ENCODE measurements at regions not wholly inside any gene's neighbourhood (a gene's known extent, or its start where the extent isn't known, plus 50 kb on each side); places are given as distances from the start of the nearest gene placed in this dataset.

- TF ChIP-seq, protein P1, sequence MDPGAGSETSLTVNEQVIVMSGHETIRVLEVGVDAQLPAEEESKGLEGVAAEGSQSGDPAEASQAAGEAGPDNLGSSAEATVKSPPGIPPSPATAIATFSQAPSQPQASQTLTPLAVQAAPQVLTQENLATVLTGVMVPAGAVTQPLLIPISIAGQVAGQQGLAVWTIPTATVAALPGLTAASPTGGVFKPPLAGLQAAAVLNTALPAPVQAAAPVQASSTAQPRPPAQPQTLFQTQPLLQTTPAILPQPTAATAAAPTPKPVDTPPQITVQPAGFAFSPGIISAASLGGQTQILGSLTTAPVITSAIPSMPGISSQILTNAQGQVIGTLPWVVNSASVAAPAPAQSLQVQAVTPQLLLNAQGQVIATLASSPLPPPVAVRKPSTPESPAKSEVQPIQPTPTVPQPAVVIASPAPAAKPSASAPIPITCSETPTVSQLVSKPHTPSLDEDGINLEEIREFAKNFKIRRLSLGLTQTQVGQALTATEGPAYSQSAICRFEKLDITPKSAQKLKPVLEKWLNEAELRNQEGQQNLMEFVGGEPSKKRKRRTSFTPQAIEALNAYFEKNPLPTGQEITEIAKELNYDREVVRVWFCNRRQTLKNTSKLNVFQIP (CRISPR knock-in tag; IDR thresholded peaks at IDR 0.05; ENCODE audit: borderline replicate concordance, low read depth), result no peak
- TF ChIP-seq PATZ1 (CRISPR knock-in tag; IDR thresholded peaks at IDR 0.05; ENCODE audit: borderline replicate concordance), result no peak
- TF ChIP-seq ZFP3 (CRISPR knock-in tag; IDR thresholded peaks at IDR 0.05), result no peak
- TF ChIP-seq ZFP30 (CRISPR knock-in tag; IDR thresholded peaks at IDR 0.05), result no peak
- TF ChIP-seq OSR1 (CRISPR knock-in tag; IDR thresholded peaks at IDR 0.05), result no peak
- TF ChIP-seq BACH2 (CRISPR knock-in tag; IDR thresholded peaks at IDR 0.05; ENCODE audit: borderline replicate concordance), result no peak
Observed at GRCh38 chr13:73433890-73434289, 375.1 kb downstream of the KLF5 start (continued).

DNA sequence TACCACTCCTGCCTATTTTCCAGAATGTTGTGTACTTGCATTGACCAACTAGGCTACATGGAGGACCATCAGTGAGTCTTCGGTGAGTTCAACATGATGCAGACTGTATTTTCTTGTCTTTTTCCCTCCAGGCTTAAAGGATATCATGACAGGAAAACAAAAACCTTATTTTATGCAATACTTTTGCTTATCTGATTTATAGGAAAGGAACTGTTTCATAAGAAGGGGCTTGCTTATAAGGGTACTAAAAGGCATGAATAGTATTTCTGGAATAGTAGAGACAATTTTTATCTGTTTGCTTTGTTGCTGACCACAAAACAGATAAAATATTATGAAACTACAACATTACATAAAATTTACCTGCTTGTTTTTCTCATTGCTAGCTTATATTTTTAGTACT, 374.7 kb downstream of the KLF5 start:
- ATAC-seq, result no peak
- TF ChIP-seq GLIS3 (CRISPR knock-in tag; IDR thresholded peaks at IDR 0.05) (no peak), SNAI2 (CRISPR knock-in tag; IDR thresholded peaks at IDR 0.05) (no peak), RARB (CRISPR knock-in tag; IDR thresholded peaks at IDR 0.05) (no peak), ZNF8 (CRISPR knock-in tag; IDR thresholded peaks at IDR 0.05) (no peak), ISL1 (CRISPR knock-in tag; IDR thresholded peaks at IDR 0.05) (no peak), PPARA (CRISPR knock-in tag; IDR thresholded peaks at IDR 0.05; ENCODE audit: borderline replicate concordance) (no peak), OSR1 (CRISPR knock-in tag; IDR thresholded peaks at IDR 0.05) (no peak), ZFP30 (CRISPR knock-in tag; IDR thresholded peaks at IDR 0.05) (no peak), TCF4 (CRISPR knock-in tag; IDR thresholded peaks at IDR 0.05; ENCODE audit: borderline replicate concordance) (no peak), BACH2 (CRISPR knock-in tag; IDR thresholded peaks at IDR 0.05; ENCODE audit: borderline replicate concordance) (no peak), ZFP3 (CRISPR knock-in tag; IDR thresholded peaks at IDR 0.05) (no peak), CSDC2 (CRISPR knock-in tag; IDR thresholded peaks at IDR 0.05) (no peak), ZNF565 (CRISPR knock-in tag; conservative IDR thresholded peaks at IDR 0.05; ENCODE audit: low read depth) (no peak)
- TF ChIP-seq, protein P2, sequence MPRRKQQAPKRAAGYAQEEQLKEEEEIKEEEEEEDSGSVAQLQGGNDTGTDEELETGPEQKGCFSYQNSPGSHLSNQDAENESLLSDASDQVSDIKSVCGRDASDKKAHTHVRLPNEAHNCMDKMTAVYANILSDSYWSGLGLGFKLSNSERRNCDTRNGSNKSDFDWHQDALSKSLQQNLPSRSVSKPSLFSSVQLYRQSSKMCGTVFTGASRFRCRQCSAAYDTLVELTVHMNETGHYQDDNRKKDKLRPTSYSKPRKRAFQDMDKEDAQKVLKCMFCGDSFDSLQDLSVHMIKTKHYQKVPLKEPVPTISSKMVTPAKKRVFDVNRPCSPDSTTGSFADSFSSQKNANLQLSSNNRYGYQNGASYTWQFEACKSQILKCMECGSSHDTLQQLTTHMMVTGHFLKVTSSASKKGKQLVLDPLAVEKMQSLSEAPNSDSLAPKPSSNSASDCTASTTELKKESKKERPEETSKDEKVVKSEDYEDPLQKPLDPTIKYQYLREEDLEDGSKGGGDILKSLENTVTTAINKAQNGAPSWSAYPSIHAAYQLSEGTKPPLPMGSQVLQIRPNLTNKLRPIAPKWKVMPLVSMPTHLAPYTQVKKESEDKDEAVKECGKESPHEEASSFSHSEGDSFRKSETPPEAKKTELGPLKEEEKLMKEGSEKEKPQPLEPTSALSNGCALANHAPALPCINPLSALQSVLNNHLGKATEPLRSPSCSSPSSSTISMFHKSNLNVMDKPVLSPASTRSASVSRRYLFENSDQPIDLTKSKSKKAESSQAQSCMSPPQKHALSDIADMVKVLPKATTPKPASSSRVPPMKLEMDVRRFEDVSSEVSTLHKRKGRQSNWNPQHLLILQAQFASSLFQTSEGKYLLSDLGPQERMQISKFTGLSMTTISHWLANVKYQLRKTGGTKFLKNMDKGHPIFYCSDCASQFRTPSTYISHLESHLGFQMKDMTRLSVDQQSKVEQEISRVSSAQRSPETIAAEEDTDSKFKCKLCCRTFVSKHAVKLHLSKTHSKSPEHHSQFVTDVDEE (CRISPR knock-in tag; IDR thresholded peaks at IDR 0.05), result no peak
- TF ChIP-seq, protein P1 (CRISPR knock-in tag; IDR thresholded peaks at IDR 0.05; ENCODE audit: borderline replicate concordance, low read depth), result no peak
- TF ChIP-seq, protein P3, sequence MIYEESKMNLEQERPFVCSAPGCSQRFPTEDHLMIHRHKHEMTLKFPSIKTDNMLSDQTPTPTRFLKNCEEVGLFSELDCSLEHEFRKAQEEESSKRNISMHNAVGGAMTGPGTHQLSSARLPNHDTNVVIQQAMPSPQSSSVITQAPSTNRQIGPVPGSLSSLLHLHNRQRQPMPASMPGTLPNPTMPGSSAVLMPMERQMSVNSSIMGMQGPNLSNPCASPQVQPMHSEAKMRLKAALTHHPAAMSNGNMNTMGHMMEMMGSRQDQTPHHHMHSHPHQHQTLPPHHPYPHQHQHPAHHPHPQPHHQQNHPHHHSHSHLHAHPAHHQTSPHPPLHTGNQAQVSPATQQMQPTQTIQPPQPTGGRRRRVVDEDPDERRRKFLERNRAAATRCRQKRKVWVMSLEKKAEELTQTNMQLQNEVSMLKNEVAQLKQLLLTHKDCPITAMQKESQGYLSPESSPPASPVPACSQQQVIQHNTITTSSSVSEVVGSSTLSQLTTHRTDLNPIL (CRISPR knock-in tag; IDR thresholded peaks at IDR 0.05; ENCODE audit: low read depth), result no peak
- TF ChIP-seq, protein P4, sequence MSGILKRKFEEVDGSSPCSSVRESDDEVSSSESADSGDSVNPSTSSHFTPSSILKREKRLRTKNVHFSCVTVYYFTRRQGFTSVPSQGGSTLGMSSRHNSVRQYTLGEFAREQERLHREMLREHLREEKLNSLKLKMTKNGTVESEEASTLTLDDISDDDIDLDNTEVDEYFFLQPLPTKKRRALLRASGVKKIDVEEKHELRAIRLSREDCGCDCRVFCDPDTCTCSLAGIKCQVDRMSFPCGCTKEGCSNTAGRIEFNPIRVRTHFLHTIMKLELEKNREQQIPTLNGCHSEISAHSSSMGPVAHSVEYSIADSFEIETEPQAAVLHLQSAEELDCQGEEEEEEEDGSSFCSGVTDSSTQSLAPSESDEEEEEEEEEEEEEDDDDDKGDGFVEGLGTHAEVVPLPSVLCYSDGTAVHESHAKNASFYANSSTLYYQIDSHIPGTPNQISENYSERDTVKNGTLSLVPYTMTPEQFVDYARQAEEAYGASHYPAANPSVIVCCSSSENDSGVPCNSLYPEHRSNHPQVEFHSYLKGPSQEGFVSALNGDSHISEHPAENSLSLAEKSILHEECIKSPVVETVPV (CRISPR knock-in tag; IDR thresholded peaks at IDR 0.05), result no peak

GRCh38 chr13:73429701-73430100, 370.9 kb downstream of the KLF5 start:
- TF ChIP-seq GLIS3 (CRISPR knock-in tag; IDR thresholded peaks at IDR 0.05), result no peak
- peak; percentile 63 for ATAC-seq
